ENCODE measurements at regions not wholly inside any gene's neighbourhood (a gene's known extent, or its start where the extent isn't known, plus 50 kb on each side); places are given as distances from the start of the nearest gene placed in this dataset.

DNA sequence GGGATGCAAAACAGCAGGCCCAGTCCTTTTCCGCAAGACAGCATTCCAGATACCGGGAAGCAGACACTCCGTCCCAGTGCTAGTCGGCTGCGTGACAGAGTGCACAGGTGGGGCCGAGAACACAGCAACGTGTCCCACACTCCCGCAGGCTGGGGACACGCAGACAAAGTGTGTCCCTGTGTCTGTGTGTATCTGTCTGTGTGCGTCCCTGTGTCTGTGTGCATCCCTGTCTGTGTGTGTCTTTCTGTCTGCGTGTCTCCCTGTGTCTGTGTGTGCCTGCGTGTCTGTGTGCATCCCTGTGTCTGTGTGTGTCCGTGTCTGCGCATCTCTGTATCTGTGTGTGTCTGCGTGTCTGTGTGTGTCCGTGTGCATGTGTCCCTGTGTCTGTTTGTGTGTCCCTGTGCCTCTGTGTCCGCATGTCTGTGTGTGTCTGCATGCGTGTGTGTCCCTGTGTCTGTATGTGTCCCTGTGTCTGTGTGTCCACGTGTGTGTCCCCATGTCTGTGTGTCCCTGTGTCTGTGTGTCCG, 137.0 kb downstream of the MRPL36 start:
- H3K9ac ChIP-seq (ENCODE audit: low read length) = no peak overlapping the region
- H3K79me2 ChIP-seq (ENCODE audit: insufficient read depth, low read length) = no peaks in the 10 kb centered on the region
- H3K36me3 ChIP-seq (ENCODE audit: low read length) = no peaks in the 10 kb centered on the region
- H3K9me2 ChIP-seq (replicated peaks; ENCODE audit: insufficient read depth, low read length) = no peaks in the 10 kb centered on the region
- H3K27me3 ChIP-seq (ENCODE audit: low read length) = no peaks in the 10 kb centered on the region
- no peaks in the 10 kb centered on the region for H4K20me1 ChIP-seq (ENCODE audit: low read depth, low read length)
- H3K4me3 ChIP-seq (ENCODE audit: insufficient read depth, low read length, poor library complexity, severe bottlenecking) = no peak overlapping the region
- no peak overlapping the region for H2AFZ ChIP-seq (ENCODE audit: low read depth, low read length, severe bottlenecking)
- no peaks in the 10 kb centered on the region for H3F3A ChIP-seq (ENCODE audit: insufficient read depth)
- no peaks in the 10 kb centered on the region for H3K9me3 ChIP-seq (ENCODE audit: insufficient read depth, low read length)
- H3K4me2 ChIP-seq (ENCODE audit: low read depth, low read length, poor library complexity, severe bottlenecking) = no peak overlapping the region
- no peak overlapping the region for H3K27ac ChIP-seq (ENCODE audit: low read depth, low read length)
- TF ChIP-seq CTCF (IDR thresholded peaks at IDR 0.05; ENCODE audit: insufficient read depth, low read length, poor library complexity, severe bottlenecking) = no peak
- TF ChIP-seq EZH2phosphoT487 (conservative IDR thresholded peaks at IDR 0.05; ENCODE audit: low read length) = no peak

GRCh38 chr5:1661831-1662558, 137.6 kb downstream of the MRPL36 start:
- H3F3A ChIP-seq (ENCODE audit: insufficient read depth) = no peaks in the 10 kb centered on the region
- H3K36me3 ChIP-seq (ENCODE audit: low read length) = no peaks in the 10 kb centered on the region
- no peaks in the 10 kb centered on the region for H3K27me3 ChIP-seq (ENCODE audit: low read length)
- H3K4me2 ChIP-seq (ENCODE audit: low read depth, low read length, poor library complexity, severe bottlenecking) = no peak overlapping the region
- H3K79me2 ChIP-seq (ENCODE audit: insufficient read depth, low read length) = no peaks in the 10 kb centered on the region
- H3K9me2 ChIP-seq (replicated peaks; ENCODE audit: insufficient read depth, low read length) = no peaks in the 10 kb centered on the region
- no peak overlapping the region for H2AFZ ChIP-seq (ENCODE audit: low read depth, low read length, severe bottlenecking)
- H4K20me1 ChIP-seq (ENCODE audit: low read depth, low read length) = no peaks in the 10 kb centered on the region
- no peak overlapping the region for H3K4me3 ChIP-seq (ENCODE audit: insufficient read depth, low read length, poor library complexity, severe bottlenecking)
- no peaks in the 10 kb centered on the region for H3K9me3 ChIP-seq (ENCODE audit: insufficient read depth, low read length)
- TF ChIP-seq EZH2phosphoT487 (conservative IDR thresholded peaks at IDR 0.05; ENCODE audit: low read length) (no peak), CTCF (IDR thresholded peaks at IDR 0.05; ENCODE audit: insufficient read depth, low read length, poor library complexity, severe bottlenecking) (no peak)
- H3K9ac ChIP-seq (ENCODE audit: low read length) = no peak overlapping the region
- no peak overlapping the region for H3K27ac ChIP-seq (ENCODE audit: low read depth, low read length)

DNA sequence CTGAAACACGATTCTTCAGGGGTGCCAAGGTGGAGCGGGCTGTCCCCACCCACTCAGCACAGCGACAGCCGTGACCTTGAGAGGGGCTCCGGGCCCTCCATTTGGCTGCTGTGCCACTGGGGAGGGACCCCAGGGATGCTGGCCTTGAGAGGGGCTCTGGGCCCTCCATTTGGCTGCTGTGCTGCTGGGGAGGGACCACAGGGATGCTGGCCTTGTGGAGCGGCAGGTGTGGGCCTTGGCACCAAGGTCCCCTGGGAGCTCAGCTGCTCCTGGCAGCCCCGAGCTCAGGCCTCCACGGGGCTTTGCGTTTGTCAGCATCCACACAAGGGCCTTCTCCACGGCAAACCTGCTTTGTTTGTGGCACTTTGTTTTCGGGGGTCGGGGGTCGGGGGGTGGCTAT, 137.6 kb upstream of the LPCAT1 start:
- no peak overlapping the region for H3K4me2 ChIP-seq (ENCODE audit: low read depth, low read length, poor library complexity, severe bottlenecking)
- H3K36me3 ChIP-seq (ENCODE audit: low read length) = no peaks in the 10 kb centered on the region
- no peak overlapping the region for H3K27ac ChIP-seq (ENCODE audit: low read depth, low read length)
- no peaks in the 10 kb centered on the region for H4K20me1 ChIP-seq (ENCODE audit: low read depth, low read length)
- H2AFZ ChIP-seq (ENCODE audit: low read depth, low read length, severe bottlenecking) = no peak overlapping the region
- H3K9me3 ChIP-seq (ENCODE audit: insufficient read depth, low read length) = no peaks in the 10 kb centered on the region
- H3K79me2 ChIP-seq (ENCODE audit: insufficient read depth, low read length) = no peaks in the 10 kb centered on the region
- H3K9me2 ChIP-seq (replicated peaks; ENCODE audit: insufficient read depth, low read length) = no peaks in the 10 kb centered on the region
- H3K27me3 ChIP-seq (ENCODE audit: low read length) = no peaks in the 10 kb centered on the region
- H3F3A ChIP-seq (ENCODE audit: insufficient read depth) = no peaks in the 10 kb centered on the region
- no peak overlapping the region for H3K4me3 ChIP-seq (ENCODE audit: insufficient read depth, low read length, poor library complexity, severe bottlenecking)
- H3K9ac ChIP-seq (ENCODE audit: low read length) = no peak overlapping the region
- TF ChIP-seq CTCF (IDR thresholded peaks at IDR 0.05; ENCODE audit: insufficient read depth, low read length, poor library complexity, severe bottlenecking) = no peak
- no peak for TF ChIP-seq EZH2phosphoT487 (conservative IDR thresholded peaks at IDR 0.05; ENCODE audit: low read length)
